Skeletal muscle tissue (tissue), 3 donors: ENCODE measurements at regions not wholly inside any gene's neighbourhood (a gene's known extent, or its start where the extent isn't known, plus 50 kb on each side); places are given as distances from the start of the nearest gene placed in this dataset.

ENCODE experiments used
- H3K27ac ChIP-seq: one replicate; pipeline ENCODE4 v1.7.0; 2013; ENCODE audit warnings: mild to moderate bottlenecking, low read depth, low read length, inconsistent platforms
- H3K27me3 ChIP-seq, 3 donors: one replicate each; pipeline ENCODE4 v1.7.0; 2013; ENCODE audit warnings: low read length in 3 of 3; ENCODE audit not compliant: control insufficient read depth in 3 of 3, insufficient read depth in 3 of 3
- H3K36me3 ChIP-seq, 3 donors: one replicate each; pipeline ENCODE4 v1.7.0; 2013; ENCODE audit warnings: low read length in 3 of 3; ENCODE audit not compliant: control insufficient read depth in 3 of 3, insufficient read depth in 3 of 3
- H3K4me1 ChIP-seq, 3 donors: one replicate each; pipeline ENCODE4 v1.7.0; 2013; ENCODE audit warnings: low read length in 3 of 3, mild to moderate bottlenecking in 3 of 3; ENCODE audit not compliant: control insufficient read depth in 3 of 3, insufficient read depth in 3 of 3
- H3K4me3 ChIP-seq, 3 donors: one replicate each; pipeline ENCODE4 v1.7.0; 2013; ENCODE audit warnings: low read length in 3 of 3
- H3K9ac ChIP-seq, 3 donors: one replicate each; pipeline ENCODE4 v1.7.0; 2013; ENCODE audit warnings: low read length in 3 of 3, mild to moderate bottlenecking in 3 of 3, moderate library complexity in 2 of 3, low read depth in 1 of 3
- H3K9me3 ChIP-seq, 3 donors: one replicate each; pipeline ENCODE4 v1.7.0; 2013; ENCODE audit warnings: low read length in 3 of 3; ENCODE audit not compliant: control insufficient read depth in 3 of 3
- donor health status: Osteomylitis.

DNA sequence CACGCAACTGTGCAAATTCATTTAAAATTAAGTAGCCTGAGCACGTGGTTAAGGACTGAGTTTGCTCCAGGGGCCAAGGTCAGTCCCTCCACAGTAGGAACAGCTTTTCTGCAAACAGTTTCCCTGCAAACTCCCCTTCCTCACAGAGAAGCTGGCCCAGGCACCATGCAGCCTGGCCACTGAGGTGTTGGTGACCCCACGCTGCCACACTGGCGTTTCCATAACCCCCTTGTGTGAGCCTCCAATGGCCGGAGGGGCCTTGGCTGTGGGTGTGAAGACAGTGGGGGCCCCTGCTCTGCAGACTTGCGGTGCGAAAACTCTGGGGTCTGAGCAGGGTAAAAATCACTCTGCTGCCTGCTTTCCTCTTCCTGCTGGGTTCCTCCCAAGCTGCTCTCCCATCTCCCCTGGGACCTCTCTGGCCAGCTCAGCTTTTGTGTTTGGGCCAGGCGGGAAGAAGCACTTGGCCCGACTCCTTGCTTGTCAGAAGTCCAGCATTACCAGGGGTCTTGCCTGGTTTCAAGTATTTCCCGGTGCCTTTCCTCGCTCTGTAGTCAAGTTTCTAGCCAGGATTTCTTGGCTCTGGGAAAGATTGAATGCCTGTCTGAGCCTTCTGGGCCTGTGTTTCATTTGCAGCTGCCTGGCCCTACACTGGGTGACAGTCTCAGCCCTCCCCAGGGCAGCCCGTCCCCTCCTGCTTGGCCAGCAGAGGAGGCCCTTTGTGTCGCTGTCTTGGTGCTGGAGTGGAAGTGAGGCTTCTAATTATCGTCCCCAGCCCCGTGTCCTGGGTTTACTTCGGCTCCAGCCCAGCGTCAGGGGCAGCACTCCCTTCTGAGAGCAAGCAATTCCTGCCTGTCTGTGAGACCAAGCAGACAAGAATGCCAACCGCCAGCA, 131.4 kb upstream of the SLC1A4 start:
- Histone ChIP-seq H3K36me3 (no peaks in the 10 kb centered on the region), H3K4me3 (peak overlapping the region; percentile 28 to 64 (median 56)), H3K27me3 (no peaks in the 10 kb centered on the region), H3K27ac (peak overlapping the region; percentile 93), H3K4me1 (peaks cover 37 to 39% (median 38%) of the 10 kb centered on the region in 3 donors), H3K9me3 (no peaks in the 10 kb centered on the region), H3K9ac (peak overlapping the region; percentile 72 to 85 (median 83))

- H3K9me3 ChIP-seq: no peaks in the 10 kb centered on the region
- peaks cover 37 to 39% (median 38%) of the 10 kb centered on the region in 3 donors for H3K4me1 ChIP-seq
- peak overlapping the region; percentile 93 for H3K27ac ChIP-seq
- H3K9ac ChIP-seq: peak overlapping the region; percentile 72 to 85 (median 83)
- no peaks in the 10 kb centered on the region for H3K36me3 ChIP-seq
- H3K27me3 ChIP-seq: no peaks in the 10 kb centered on the region
- H3K4me3 ChIP-seq: peak overlapping the region; percentile 64 to 74 (median 70)
Measured at GRCh38 chr2:64858541-64859311, 130.5 kb upstream of the SLC1A4 start.

- Histone ChIP-seq H3K4me1 (peaks cover 37 to 41% (median 38%) of the 10 kb centered on the region in 3 donors), H3K27ac (peak overlapping the region; percentile 93), H3K36me3 (no peaks in the 10 kb centered on the region), H3K9ac (peak overlapping the region; percentile 72 to 85 (median 83)), H3K9me3 (no peaks in the 10 kb centered on the region), H3K4me3 (peak overlapping the region; percentile 64 to 74 (median 70)), H3K27me3 (no peaks in the 10 kb centered on the region)
Measured at GRCh38 chr2:64859312-64860212, 129.6 kb upstream of the SLC1A4 start.

GRCh38 chr2:64860276-64860885, 128.8 kb upstream of the SLC1A4 start:
- Histone ChIP-seq H3K27me3 (no peaks in the 10 kb centered on the region), H3K4me1 (peaks cover 31 to 35% (median 33%) of the 10 kb centered on the region in 3 donors), H3K4me3 (peak overlapping the region; percentile 33 to 70 (median 51)), H3K27ac (peak overlapping the region; percentile 93), H3K9ac (peak overlapping the region; percentile 46 to 85 (median 55)), H3K9me3 (no peaks in the 10 kb centered on the region), H3K36me3 (no peaks in the 10 kb centered on the region)

DNA sequence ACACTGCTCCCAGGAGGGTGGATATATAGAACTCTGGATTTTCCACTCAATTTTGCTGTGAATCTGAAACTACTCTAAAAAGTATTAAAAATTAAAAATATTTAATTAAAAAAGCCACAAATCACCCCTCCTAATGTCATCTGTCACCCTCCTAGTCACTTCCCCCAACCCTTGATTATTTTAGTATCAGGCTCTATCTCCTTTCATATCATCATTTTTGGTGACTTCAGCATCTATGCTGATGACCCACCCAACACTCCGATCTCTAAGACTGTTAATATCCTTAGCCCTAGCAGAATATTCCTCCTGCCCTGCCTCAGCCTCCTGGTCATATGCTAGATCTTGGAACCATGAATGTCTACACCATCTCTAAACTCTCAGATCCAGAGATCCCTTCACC, 128.3 kb upstream of the SLC1A4 start:
- Histone ChIP-seq H3K9ac (no peak overlapping the region), H3K4me3 (no peak overlapping the region), H3K27me3 (no peaks in the 10 kb centered on the region), H3K4me1 (peaks cover 33 to 39% (median 33%) of the 10 kb centered on the region in 3 donors), H3K27ac (peak overlapping the region; percentile 48), H3K9me3 (no peaks in the 10 kb centered on the region), H3K36me3 (no peaks in the 10 kb centered on the region)

- Histone ChIP-seq H3K4me1 (peaks cover 33 to 44% (median 33%) of the 10 kb centered on the region in 3 donors), H3K27ac (peak overlapping the region; percentile 48)
Measured at GRCh38 chr2:64861452-64862397, 127.5 kb upstream of the SLC1A4 start.

DNA sequence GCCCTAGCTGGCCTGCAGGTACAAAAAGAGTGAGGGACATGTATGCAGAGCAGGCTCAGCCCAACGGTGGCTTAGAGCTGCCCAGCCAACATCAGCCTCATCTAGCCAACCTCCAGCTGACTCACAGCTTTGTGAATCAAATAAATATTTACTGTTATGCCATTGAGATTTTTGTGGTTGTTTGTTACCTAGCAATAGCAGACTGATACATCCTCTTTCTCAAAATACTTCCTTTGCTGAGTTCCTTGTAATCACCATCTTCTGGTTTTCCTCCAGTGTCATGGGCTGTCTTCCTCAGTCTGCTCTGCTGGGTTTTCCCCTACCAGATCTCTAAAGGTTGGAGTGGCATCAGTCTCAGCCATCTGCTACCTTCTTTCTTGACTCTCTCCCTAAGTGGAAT, 126.6 kb upstream of the SLC1A4 start:
- H3K36me3 ChIP-seq: no peaks in the 10 kb centered on the region
- H3K9me3 ChIP-seq: no peaks in the 10 kb centered on the region
- no peak overlapping the region for H3K9ac ChIP-seq
- peaks cover 28 to 40% (median 29%) of the 10 kb centered on the region in 3 donors for H3K4me1 ChIP-seq
- H3K4me3 ChIP-seq: no peak overlapping the region
- H3K27ac ChIP-seq: no peak overlapping the region
- no peaks in the 10 kb centered on the region for H3K27me3 ChIP-seq

More at GRCh38 chr2:64861452-64862397, 127.5 kb upstream of the SLC1A4 start:
- Histone ChIP-seq H3K27me3 (no peaks in the 10 kb centered on the region), H3K9me3 (no peaks in the 10 kb centered on the region), H3K9ac (no peak overlapping the region), H3K36me3 (no peaks in the 10 kb centered on the region), H3K4me3 (no peak overlapping the region)

DNA sequence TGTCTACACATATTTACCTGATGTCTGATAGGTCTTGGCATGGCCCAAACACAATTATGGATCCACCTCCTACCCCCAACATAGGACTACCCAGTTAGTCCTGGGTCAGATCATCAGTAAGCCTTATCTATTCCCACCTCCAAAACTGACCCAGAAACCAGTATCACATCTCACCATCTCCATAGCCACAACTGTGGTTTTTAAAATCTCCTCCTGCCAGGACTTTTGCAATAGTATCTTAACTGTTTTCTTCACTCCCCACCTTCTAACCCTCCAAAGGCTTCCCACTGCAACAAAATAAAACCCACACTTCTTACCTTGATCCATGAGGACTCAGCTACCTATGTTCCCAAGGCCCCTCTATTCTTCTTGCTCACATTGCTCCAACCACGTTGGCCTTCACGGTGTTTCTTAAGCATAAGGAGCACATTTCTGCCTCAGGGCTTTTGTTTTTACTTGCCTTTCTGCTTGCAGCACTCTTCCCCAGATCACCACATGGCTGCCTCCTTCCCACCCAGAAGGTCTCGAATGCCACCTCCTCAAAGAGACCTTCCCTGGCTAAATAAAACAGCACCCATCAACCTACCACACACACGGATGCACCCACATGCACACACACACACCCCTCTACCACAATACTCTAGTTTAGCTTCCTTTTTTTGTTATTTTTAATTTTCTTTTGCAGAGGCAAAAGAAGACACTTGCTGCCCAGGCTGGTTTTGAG, 125.9 kb upstream of the SLC1A4 start:
- Histone ChIP-seq H3K4me1 (peaks cover 22 to 34% (median 23%) of the 10 kb centered on the region in 3 donors), H3K27me3 (no peaks in the 10 kb centered on the region)

More for the DNA sequence above, 125.9 kb upstream of the SLC1A4 start:
- H3K9ac ChIP-seq: no peak overlapping the region
- no peaks in the 10 kb centered on the region for H3K36me3 ChIP-seq
- no peaks in the 10 kb centered on the region for H3K9me3 ChIP-seq
- no peak overlapping the region for H3K27ac ChIP-seq
- H3K4me3 ChIP-seq: no peak overlapping the region
